ENCODE measurements at regions not wholly inside any gene's neighbourhood (a gene's known extent, or its start where the extent isn't known, plus 50 kb on each side); places are given as distances from the start of the nearest gene placed in this dataset.

- ATAC-seq = no peak
- TF ChIP-seq PPARA (CRISPR knock-in tag; IDR thresholded peaks at IDR 0.05; ENCODE audit: borderline replicate concordance) = no peak
- TF ChIP-seq TCF4 (CRISPR knock-in tag; IDR thresholded peaks at IDR 0.05; ENCODE audit: borderline replicate concordance) = no peak
- TF ChIP-seq CREB5 (CRISPR knock-in tag; IDR thresholded peaks at IDR 0.05; ENCODE audit: low read depth) = no peak
- no peak for TF ChIP-seq PATZ1 (CRISPR knock-in tag; IDR thresholded peaks at IDR 0.05; ENCODE audit: borderline replicate concordance)
- no peak for TF ChIP-seq POU6F1 (CRISPR knock-in tag; IDR thresholded peaks at IDR 0.05; ENCODE audit: borderline replicate concordance, low read depth)
- TF ChIP-seq TOX (CRISPR knock-in tag; IDR thresholded peaks at IDR 0.05; ENCODE audit: borderline replicate concordance) = no peak
- no peak for TF ChIP-seq ZNF8 (CRISPR knock-in tag; IDR thresholded peaks at IDR 0.05)
- TF ChIP-seq ZFP30 (CRISPR knock-in tag; IDR thresholded peaks at IDR 0.05) = no peak
- TF ChIP-seq ZFP3 (CRISPR knock-in tag; IDR thresholded peaks at IDR 0.05) = no peak
- TF ChIP-seq OSR1 (CRISPR knock-in tag; IDR thresholded peaks at IDR 0.05) = no peak
- no peak for TF ChIP-seq ZNF70 (CRISPR knock-in tag; IDR thresholded peaks at IDR 0.05)
- no peak for TF ChIP-seq ISL1 (CRISPR knock-in tag; IDR thresholded peaks at IDR 0.05)
- no peak for TF ChIP-seq CSRNP3 (CRISPR knock-in tag; IDR thresholded peaks at IDR 0.05)
- no peak for TF ChIP-seq CSDC2 (CRISPR knock-in tag; IDR thresholded peaks at IDR 0.05)
- no peak for TF ChIP-seq GLIS3 (CRISPR knock-in tag; IDR thresholded peaks at IDR 0.05)
- no peak for TF ChIP-seq ARNTL (CRISPR knock-in tag; IDR thresholded peaks at IDR 0.05; ENCODE audit: borderline replicate concordance, low read depth)
- no peak for TF ChIP-seq TSHZ2 (CRISPR knock-in tag; IDR thresholded peaks at IDR 0.05)
- TF ChIP-seq ESRRG (CRISPR knock-in tag; IDR thresholded peaks at IDR 0.05) = no peak
- no peak for TF ChIP-seq BACH2 (CRISPR knock-in tag; IDR thresholded peaks at IDR 0.05; ENCODE audit: borderline replicate concordance)
These were observed 1798.0 kb downstream of the EFNA5 start for GRCh38 chr5:105872569-105873270.

- no peak for ATAC-seq
- no peak for TF ChIP-seq PPARA (CRISPR knock-in tag; IDR thresholded peaks at IDR 0.05; ENCODE audit: borderline replicate concordance)
- TF ChIP-seq TSHZ2 (CRISPR knock-in tag; IDR thresholded peaks at IDR 0.05) = no peak
- TF ChIP-seq BACH2 (CRISPR knock-in tag; IDR thresholded peaks at IDR 0.05; ENCODE audit: borderline replicate concordance) = no peak
- TF ChIP-seq ZNF8 (CRISPR knock-in tag; IDR thresholded peaks at IDR 0.05) = no peak
- no peak for TF ChIP-seq TOX (CRISPR knock-in tag; IDR thresholded peaks at IDR 0.05; ENCODE audit: borderline replicate concordance)
- no peak for TF ChIP-seq ZNF565 (CRISPR knock-in tag; conservative IDR thresholded peaks at IDR 0.05; ENCODE audit: low read depth)
- TF ChIP-seq OSR1 (CRISPR knock-in tag; IDR thresholded peaks at IDR 0.05) = no peak
- no peak for TF ChIP-seq POU6F1 (CRISPR knock-in tag; IDR thresholded peaks at IDR 0.05; ENCODE audit: borderline replicate concordance, low read depth)
- no peak for TF ChIP-seq TCF4 (CRISPR knock-in tag; IDR thresholded peaks at IDR 0.05; ENCODE audit: borderline replicate concordance)
- no peak for TF ChIP-seq CSRNP3 (CRISPR knock-in tag; IDR thresholded peaks at IDR 0.05)
These were observed 1802.5 kb downstream of the EFNA5 start for GRCh38 chr5:105868038-105868780.
